ENCODE measurements at regions not wholly inside any gene's neighbourhood (a gene's known extent, or its start where the extent isn't known, plus 50 kb on each side); places are given as distances from the start of the nearest gene placed in this dataset.

- TF ChIP-seq, protein P1, sequence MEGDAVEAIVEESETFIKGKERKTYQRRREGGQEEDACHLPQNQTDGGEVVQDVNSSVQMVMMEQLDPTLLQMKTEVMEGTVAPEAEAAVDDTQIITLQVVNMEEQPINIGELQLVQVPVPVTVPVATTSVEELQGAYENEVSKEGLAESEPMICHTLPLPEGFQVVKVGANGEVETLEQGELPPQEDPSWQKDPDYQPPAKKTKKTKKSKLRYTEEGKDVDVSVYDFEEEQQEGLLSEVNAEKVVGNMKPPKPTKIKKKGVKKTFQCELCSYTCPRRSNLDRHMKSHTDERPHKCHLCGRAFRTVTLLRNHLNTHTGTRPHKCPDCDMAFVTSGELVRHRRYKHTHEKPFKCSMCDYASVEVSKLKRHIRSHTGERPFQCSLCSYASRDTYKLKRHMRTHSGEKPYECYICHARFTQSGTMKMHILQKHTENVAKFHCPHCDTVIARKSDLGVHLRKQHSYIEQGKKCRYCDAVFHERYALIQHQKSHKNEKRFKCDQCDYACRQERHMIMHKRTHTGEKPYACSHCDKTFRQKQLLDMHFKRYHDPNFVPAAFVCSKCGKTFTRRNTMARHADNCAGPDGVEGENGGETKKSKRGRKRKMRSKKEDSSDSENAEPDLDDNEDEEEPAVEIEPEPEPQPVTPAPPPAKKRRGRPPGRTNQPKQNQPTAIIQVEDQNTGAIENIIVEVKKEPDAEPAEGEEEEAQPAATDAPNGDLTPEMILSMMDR (IDR thresholded peaks at IDR 0.05): no peak
- TF ChIP-seq ELF1 (IDR thresholded peaks at IDR 0.05) (no peak), RXRA (IDR thresholded peaks at IDR 0.05; ENCODE audit: borderline replicate concordance, low read depth) (no peak), GATA2 (CRISPR knock-in tag; IDR thresholded peaks at IDR 0.05) (no peak), NFIC (IDR thresholded peaks at IDR 0.05; ENCODE audit: borderline replicate concordance) (peak; percentile 18; the same call in 1 of the 2 replicates), PBX3 (IDR thresholded peaks at IDR 0.05) (peak; percentile 31; the same call in 1 of the 2 replicates), MXI1 (IDR thresholded peaks at IDR 0.05; ENCODE audit: low read depth, low read length) (no peak), RFX5 (IDR thresholded peaks at IDR 0.05; ENCODE audit: low read length) (no peak), SMC3 (IDR thresholded peaks at IDR 0.05; ENCODE audit: low read depth, low read length) (no peak), FOXJ3 (CRISPR knock-in tag; IDR thresholded peaks at IDR 0.05) (no peak), NRF1 (IDR thresholded peaks at IDR 0.05; ENCODE audit: low read depth, low read length) (no peak), EP300 (IDR thresholded peaks at IDR 0.05; ENCODE audit: borderline replicate concordance in 1 of 2, low read depth in 1 of 2, low read length in 1 of 2) (0 out of 4 replicates have a peak, but pooled peaks of 1 of the 2 experiments have one; percentile 6), FOSL2 (IDR thresholded peaks at IDR 0.05; ENCODE audit: borderline replicate concordance, low read depth) (peak; percentile 49; the same call in 1 of the 2 replicates), TCF12 (IDR thresholded peaks at IDR 0.05) (peak; percentile 51), TEAD4 (IDR thresholded peaks at IDR 0.05; ENCODE audit: borderline replicate concordance, insufficient read depth) (no peak), IRF3 (IDR thresholded peaks at IDR 0.05; ENCODE audit: low read depth, low read length) (no peak), MAX (IDR thresholded peaks at IDR 0.05; ENCODE audit: low read depth) (no peak)
- TF ChIP-seq, protein P2, sequence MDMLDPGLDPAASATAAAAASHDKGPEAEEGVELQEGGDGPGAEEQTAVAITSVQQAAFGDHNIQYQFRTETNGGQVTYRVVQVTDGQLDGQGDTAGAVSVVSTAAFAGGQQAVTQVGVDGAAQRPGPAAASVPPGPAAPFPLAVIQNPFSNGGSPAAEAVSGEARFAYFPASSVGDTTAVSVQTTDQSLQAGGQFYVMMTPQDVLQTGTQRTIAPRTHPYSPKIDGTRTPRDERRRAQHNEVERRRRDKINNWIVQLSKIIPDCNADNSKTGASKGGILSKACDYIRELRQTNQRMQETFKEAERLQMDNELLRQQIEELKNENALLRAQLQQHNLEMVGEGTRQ (IDR thresholded peaks at IDR 0.05; ENCODE audit: borderline replicate concordance, low read depth, low read length): no peak
These were observed 266.7 kb downstream of the METTL4 start (continued) for GRCh38 chr18:2304378-2305175.

All from SK-N-SH (cell line).